ENCODE measurements at regions not wholly inside any gene's neighbourhood (a gene's known extent, or its start where the extent isn't known, plus 50 kb on each side); places are given as distances from the start of the nearest gene placed in this dataset.

GRCh38 chr4:35608205-35608604 is 636.1 kb downstream of the ARAP2 start:
- TF ChIP-seq CTCF (IDR thresholded peaks at IDR 0.05) (no peak), POLR2AphosphoS5 (IDR thresholded peaks at IDR 0.05) (no peak), EP300 (IDR thresholded peaks at IDR 0.05) (no peak), POLR2A (IDR thresholded peaks at IDR 0.05) (no peak)
